Cardiac muscle cell (in vitro differentiated cells and primary cell): ENCODE measurements at regions not wholly inside any gene's neighbourhood (a gene's known extent, or its start where the extent isn't known, plus 50 kb on each side); places are given as distances from the start of the nearest gene placed in this dataset.
A peak's percentile ranks its signal among the peaks of the same experiment; 100 is the strongest.

Experiments
- DNase-seq, 2 donors: peaks; one replicate each; pipeline versions ENCODE4 v3.0.0 to v3.0.0-alpha.2; 2010 to 2017; ENCODE audit warnings: low read depth in 1 of 2, low spot score in 1 of 2
- H3K27ac ChIP-seq: fragments of 200-600 bp; sonication (generic); 2 replicates; pipeline ENCODE4 v1.5.1; 2016
- H3K27me3 ChIP-seq: fragments of 200-600 bp; sonication (generic); 2 replicates; pipeline ENCODE4 v1.6.0; 2016; ENCODE audit warnings: control low read depth
- H3K36me3 ChIP-seq: fragments of 200-600 bp; sonication (generic); 2 replicates; pipeline ENCODE4 v1.5.1; 2016; ENCODE audit warnings: control low read depth
- H3K4me1 ChIP-seq: fragments of 200-600 bp; sonication (generic); 2 replicates; pipeline ENCODE4 v1.8.1; 2017; ENCODE audit warnings: low read depth, mild to moderate bottlenecking, mixed run types
- H3K4me3 ChIP-seq: fragments of 200-600 bp; sonication (generic); 2 replicates; pipeline ENCODE4 v1.5.1; 2016; ENCODE audit warnings: mild to moderate bottlenecking
- H3K9me3 ChIP-seq: fragments of 200-600 bp; sonication (generic); 2 replicates; pipeline ENCODE4 v1.5.1; 2017; ENCODE audit warnings: low read depth, mild to moderate bottlenecking, control low read depth
- CTCF ChIP-seq: IDR thresholded peaks from 2 replicates; pipeline ENCODE4 v1.5.1; 2012; ENCODE audit warnings: low read depth, mild to moderate bottlenecking, low read length

- TF ChIP-seq CTCF: no peak
Measured at GRCh38 chr4:133014473-133015135, 134.5 kb upstream of the PCDH10 start.

GRCh38 chr4:133045288-133045687 is 103.8 kb upstream of the PCDH10 start:
- TF ChIP-seq CTCF: no peak
- no peaks in the 10 kb centered on the region for H3K36me3 ChIP-seq

More at GRCh38 chr4:133014473-133015135, 134.5 kb upstream of the PCDH10 start:
- Histone ChIP-seq H3K27me3 (no peaks in the 10 kb centered on the region), H3K27ac (peak overlapping the region; percentile 12), H3K36me3 (no peaks in the 10 kb centered on the region), H3K4me1 (peaks cover 8% of the 10 kb centered on the region), H3K4me3 (no peak overlapping the region), H3K9me3 (no peaks in the 10 kb centered on the region)
- no peak for DNase-seq

GRCh38 chr4:133046156-133046555 is 102.9 kb upstream of the PCDH10 start:
- H3K4me3 ChIP-seq: no peak overlapping the region
- H3K9me3 ChIP-seq: no peaks in the 10 kb centered on the region
- H3K4me1 ChIP-seq: no peaks in the 10 kb centered on the region
- H3K27ac ChIP-seq: no peak overlapping the region
- DNase-seq: no peak
- H3K36me3 ChIP-seq: no peaks in the 10 kb centered on the region
- no peaks in the 10 kb centered on the region for H3K27me3 ChIP-seq
- TF ChIP-seq CTCF: no peak

More at GRCh38 chr4:133045288-133045687, 103.8 kb upstream of the PCDH10 start:
- DNase-seq: no peak
- Histone ChIP-seq H3K9me3 (no peaks in the 10 kb centered on the region), H3K4me1 (no peaks in the 10 kb centered on the region), H3K27ac (no peak overlapping the region), H3K4me3 (no peak overlapping the region), H3K27me3 (no peaks in the 10 kb centered on the region)

GRCh38 chr4:133058701-133059100 is 90.4 kb upstream of the PCDH10 start:
- DNase-seq: peak in 1 of 2 donors; percentile 47
- peaks cover 3% of the 10 kb centered on the region for H3K4me1 ChIP-seq

GRCh38 chr4:133059117-133059516 is 90.0 kb upstream of the PCDH10 start:
- H3K27ac ChIP-seq: no peak overlapping the region
- no peak for DNase-seq
- no peaks in the 10 kb centered on the region for H3K27me3 ChIP-seq
- no peaks in the 10 kb centered on the region for H3K36me3 ChIP-seq
- H3K9me3 ChIP-seq: no peaks in the 10 kb centered on the region
- H3K4me3 ChIP-seq: no peak overlapping the region
- peaks cover 3% of the 10 kb centered on the region for H3K4me1 ChIP-seq
- no peak for TF ChIP-seq CTCF

More at GRCh38 chr4:133058701-133059100, 90.4 kb upstream of the PCDH10 start:
- TF ChIP-seq CTCF: no peak
- no peaks in the 10 kb centered on the region for H3K36me3 ChIP-seq
- no peaks in the 10 kb centered on the region for H3K27me3 ChIP-seq
- no peak overlapping the region for H3K27ac ChIP-seq
- no peaks in the 10 kb centered on the region for H3K9me3 ChIP-seq
- H3K4me3 ChIP-seq: no peak overlapping the region
